Glutamatergic neuron (in vitro differentiated cells): ENCODE measurements at regions not wholly inside any gene's neighbourhood (a gene's known extent, or its start where the extent isn't known, plus 50 kb on each side); places are given as distances from the start of the nearest gene placed in this dataset.
A peak's percentile ranks its signal among the peaks of the same experiment; 100 is the strongest.

Experiments used
- DNase-seq: peaks from one replicate; pipeline ENCODE4 v3.0.0; 2022
- H3K27ac Mint-ChIP-seq: one replicate; pipeline ENCODE4 v1.8.0; 2020; ENCODE audit warnings: mild to moderate bottlenecking, mixed read lengths, inconsistent platforms; ENCODE audit not compliant: unreplicated experiment
- H3K27me3 Mint-ChIP-seq: one replicate; pipeline ENCODE4 v1.8.0; 2020; ENCODE audit warnings: mild to moderate bottlenecking, moderate library complexity, mixed read lengths, inconsistent platforms; ENCODE audit not compliant: unreplicated experiment
- H3K36me3 Mint-ChIP-seq: one replicate; pipeline ENCODE4 v1.8.0; 2020; ENCODE audit warnings: mild to moderate bottlenecking, mixed read lengths, inconsistent platforms; ENCODE audit not compliant: unreplicated experiment
- H3K4me1 Mint-ChIP-seq: one replicate; pipeline ENCODE4 v1.8.0; 2020; ENCODE audit warnings: mild to moderate bottlenecking, low read depth, mixed read lengths, inconsistent platforms; ENCODE audit not compliant: unreplicated experiment
- H3K4me3 Mint-ChIP-seq: one replicate; pipeline ENCODE4 v1.8.0; 2020; ENCODE audit warnings: mild to moderate bottlenecking, mixed read lengths, inconsistent platforms; ENCODE audit not compliant: unreplicated experiment
- H3K9me3 Mint-ChIP-seq: one replicate; pipeline ENCODE4 v1.8.0; 2020; ENCODE audit warnings: mild to moderate bottlenecking, moderate library complexity, mixed read lengths, inconsistent platforms; ENCODE audit not compliant: unreplicated experiment
- TF ChIP-seq, protein P1 (sequence below): fragments of 200-600 bp; sonication (generic); IDR thresholded peaks from one replicate; pipeline ENCODE4 v1.5.0; 2021; ENCODE audit not compliant: partially characterized antibody, unreplicated experiment

DNA sequence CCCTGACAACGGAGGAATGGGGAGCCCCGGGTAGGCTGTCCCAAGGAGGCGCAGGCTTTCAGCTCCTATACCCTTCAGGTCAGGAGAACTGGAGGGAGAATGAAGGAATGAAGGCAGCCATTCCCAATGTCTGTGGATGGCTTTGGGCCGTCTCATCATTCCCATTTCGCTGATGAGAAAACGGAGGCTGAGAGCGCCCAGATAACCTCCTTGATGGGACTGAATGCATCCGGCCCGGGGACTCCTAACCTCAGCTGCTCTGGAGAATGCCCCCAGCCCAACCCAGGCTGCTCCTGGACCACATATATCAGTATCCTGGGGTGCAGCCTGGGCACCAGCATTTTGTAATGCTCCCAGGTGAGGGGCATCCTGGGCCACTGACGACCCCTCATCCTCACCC lies 52.6 kb upstream of the RNU6ATAC start:
- H3K9me3 Mint-ChIP-seq, result peaks cover 8% of the 10 kb centered on the region
- no peak overlapping the region for H3K27ac Mint-ChIP-seq
- H3K4me3 Mint-ChIP-seq, result no peak overlapping the region
- peak; percentile 3 for DNase-seq
- peaks cover 2% of the 10 kb centered on the region for H3K27me3 Mint-ChIP-seq
- H3K4me1 Mint-ChIP-seq, result peaks cover 15% of the 10 kb centered on the region
- TF ChIP-seq, protein P1, sequence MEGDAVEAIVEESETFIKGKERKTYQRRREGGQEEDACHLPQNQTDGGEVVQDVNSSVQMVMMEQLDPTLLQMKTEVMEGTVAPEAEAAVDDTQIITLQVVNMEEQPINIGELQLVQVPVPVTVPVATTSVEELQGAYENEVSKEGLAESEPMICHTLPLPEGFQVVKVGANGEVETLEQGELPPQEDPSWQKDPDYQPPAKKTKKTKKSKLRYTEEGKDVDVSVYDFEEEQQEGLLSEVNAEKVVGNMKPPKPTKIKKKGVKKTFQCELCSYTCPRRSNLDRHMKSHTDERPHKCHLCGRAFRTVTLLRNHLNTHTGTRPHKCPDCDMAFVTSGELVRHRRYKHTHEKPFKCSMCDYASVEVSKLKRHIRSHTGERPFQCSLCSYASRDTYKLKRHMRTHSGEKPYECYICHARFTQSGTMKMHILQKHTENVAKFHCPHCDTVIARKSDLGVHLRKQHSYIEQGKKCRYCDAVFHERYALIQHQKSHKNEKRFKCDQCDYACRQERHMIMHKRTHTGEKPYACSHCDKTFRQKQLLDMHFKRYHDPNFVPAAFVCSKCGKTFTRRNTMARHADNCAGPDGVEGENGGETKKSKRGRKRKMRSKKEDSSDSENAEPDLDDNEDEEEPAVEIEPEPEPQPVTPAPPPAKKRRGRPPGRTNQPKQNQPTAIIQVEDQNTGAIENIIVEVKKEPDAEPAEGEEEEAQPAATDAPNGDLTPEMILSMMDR, result no peak
- H3K36me3 Mint-ChIP-seq, result no peaks in the 10 kb centered on the region

DNA sequence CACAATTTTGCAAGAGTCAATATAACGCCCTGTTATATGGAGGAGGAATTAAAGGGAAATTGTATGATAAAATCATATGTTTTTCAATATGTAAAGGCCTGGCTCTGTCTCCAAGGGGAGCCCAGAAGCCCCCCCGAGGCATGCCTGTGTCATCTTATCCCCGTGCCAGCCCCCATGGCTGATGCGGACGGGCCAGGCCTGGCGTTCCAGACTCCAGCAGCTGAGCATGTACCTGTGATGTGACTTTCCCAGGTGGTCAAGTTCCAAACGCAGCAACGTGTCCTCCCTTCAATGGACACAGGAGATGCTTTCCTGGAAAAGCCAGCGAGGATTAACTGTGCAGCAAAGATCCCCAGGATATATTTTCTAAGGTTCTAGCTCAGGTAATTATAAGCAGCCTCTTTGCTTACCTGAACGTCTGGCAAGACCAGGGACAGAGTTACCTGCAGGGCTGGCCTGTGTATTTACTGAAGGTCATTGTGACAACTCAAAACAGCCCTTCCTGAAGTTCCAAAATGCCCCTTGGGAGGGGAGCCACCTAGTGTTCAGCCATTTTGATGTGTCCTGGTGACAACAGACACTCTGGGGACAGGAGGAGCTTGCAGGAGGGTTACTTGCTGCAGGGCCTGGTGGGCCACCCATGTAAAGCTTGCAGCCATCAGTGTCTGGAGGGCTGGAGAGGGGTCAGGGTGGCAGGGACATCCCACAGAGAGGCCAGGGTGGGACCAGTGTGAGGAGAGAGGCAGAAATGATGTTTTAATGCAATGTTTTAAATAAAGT lies 53.3 kb upstream of the RNU6ATAC start:
- Mint-ChIP-seq H3K4me3 (no peak overlapping the region), H3K9me3 (peaks cover 8% of the 10 kb centered on the region), H3K4me1 (peaks cover 18% of the 10 kb centered on the region), H3K27ac (peak overlapping the region; percentile 46), H3K36me3 (no peaks in the 10 kb centered on the region), H3K27me3 (peaks cover 2% of the 10 kb centered on the region)
- TF ChIP-seq, protein P1, result no peak
- peak; percentile 5 for DNase-seq

DNA sequence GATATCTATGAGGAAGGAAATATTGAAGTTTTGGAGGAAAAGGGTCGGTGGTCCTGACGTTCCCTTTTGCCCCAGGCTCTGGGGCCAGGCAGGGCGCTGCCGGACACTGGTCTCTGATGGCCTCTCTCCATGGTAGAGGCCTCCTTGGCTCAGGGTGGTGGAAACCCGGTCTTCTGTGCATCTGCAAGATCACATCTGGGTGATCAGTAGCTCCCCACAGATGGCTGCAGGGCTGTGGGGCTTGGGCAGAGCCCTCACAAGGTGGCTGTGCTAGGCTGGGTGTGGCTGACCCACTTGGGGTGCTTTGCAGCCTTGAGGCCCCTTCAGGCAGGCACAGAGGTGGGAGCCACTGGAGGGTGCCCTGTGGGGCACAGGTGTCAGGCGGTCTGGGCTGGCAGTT lies 53.9 kb upstream of the RNU6ATAC start:
- peaks cover 18% of the 10 kb centered on the region for H3K4me1 Mint-ChIP-seq
- TF ChIP-seq, protein P1, result no peak
- peaks cover 5% of the 10 kb centered on the region for H3K9me3 Mint-ChIP-seq
- peak; percentile 9 for DNase-seq
- H3K36me3 Mint-ChIP-seq, result no peaks in the 10 kb centered on the region
- H3K4me3 Mint-ChIP-seq, result no peak overlapping the region
- peak overlapping the region; percentile 46 for H3K27ac Mint-ChIP-seq
- no peaks in the 10 kb centered on the region for H3K27me3 Mint-ChIP-seq

- peaks cover 18% of the 10 kb centered on the region for H3K4me1 Mint-ChIP-seq
- H3K27me3 Mint-ChIP-seq, result no peaks in the 10 kb centered on the region
- H3K9me3 Mint-ChIP-seq, result peaks cover 7% of the 10 kb centered on the region
- TF ChIP-seq, protein P1, result no peak
- DNase-seq, result peak; percentile 6
- no peaks in the 10 kb centered on the region for H3K36me3 Mint-ChIP-seq
- no peak overlapping the region for H3K27ac Mint-ChIP-seq
- no peak overlapping the region for H3K4me3 Mint-ChIP-seq
Measured at GRCh38 chr9:134219646-134220060, 55.3 kb upstream of the RNU6ATAC start.

GRCh38 chr9:134220311-134220710 lies 55.9 kb upstream of the RNU6ATAC start:
- Mint-ChIP-seq H3K4me1 (peaks cover 18% of the 10 kb centered on the region), H3K9me3 (peaks cover 7% of the 10 kb centered on the region), H3K4me3 (no peak overlapping the region), H3K27ac (no peak overlapping the region), H3K27me3 (no peaks in the 10 kb centered on the region), H3K36me3 (no peaks in the 10 kb centered on the region)
- TF ChIP-seq, protein P1, result no peak
- peak; percentile 6 for DNase-seq
